GM19025 (cell line): ENCODE measurements at regions not wholly inside any gene's neighbourhood (a gene's known extent, or its start where the extent isn't known, plus 50 kb on each side); places are given as distances from the start of the nearest gene placed in this dataset.
A peak's percentile ranks its signal among the peaks of the same experiment; 100 is the strongest.

Experiments used
- ATAC-seq: cut with Tn5 transposase; IDR thresholded peaks from one replicate; pipeline ENCODE4 v1.9.1; 2021; ENCODE audit warnings: mild to moderate bottlenecking, low read depth, moderate library complexity; ENCODE audit not compliant: unreplicated experiment

DNA sequence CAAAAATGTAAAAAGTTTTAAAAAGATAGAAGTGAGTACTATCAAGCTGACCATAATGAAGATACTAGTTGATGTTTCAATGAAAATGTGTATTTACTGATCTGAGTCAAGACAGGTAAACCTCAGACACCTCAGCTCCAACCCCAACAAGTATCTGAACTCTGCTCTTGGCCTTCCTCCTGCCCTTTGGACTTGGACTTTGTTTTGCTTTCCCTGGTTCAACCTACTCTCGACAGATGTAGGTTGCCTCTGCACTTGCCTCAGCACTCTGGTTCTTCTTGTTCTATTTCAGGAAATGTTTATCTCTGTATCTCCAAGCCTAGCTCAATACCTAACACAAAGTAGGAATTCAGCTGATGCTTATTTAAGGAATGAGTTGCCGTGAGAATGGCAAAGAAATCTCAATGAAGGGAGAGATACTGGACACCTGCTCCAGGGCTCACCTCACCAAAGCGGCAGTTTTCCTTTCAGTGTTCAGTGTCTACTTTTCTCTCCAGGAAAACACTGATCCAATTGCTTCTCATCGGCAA is 248.8 kb upstream of the CTAGE1 start:
- ATAC-seq, result no peak

DNA sequence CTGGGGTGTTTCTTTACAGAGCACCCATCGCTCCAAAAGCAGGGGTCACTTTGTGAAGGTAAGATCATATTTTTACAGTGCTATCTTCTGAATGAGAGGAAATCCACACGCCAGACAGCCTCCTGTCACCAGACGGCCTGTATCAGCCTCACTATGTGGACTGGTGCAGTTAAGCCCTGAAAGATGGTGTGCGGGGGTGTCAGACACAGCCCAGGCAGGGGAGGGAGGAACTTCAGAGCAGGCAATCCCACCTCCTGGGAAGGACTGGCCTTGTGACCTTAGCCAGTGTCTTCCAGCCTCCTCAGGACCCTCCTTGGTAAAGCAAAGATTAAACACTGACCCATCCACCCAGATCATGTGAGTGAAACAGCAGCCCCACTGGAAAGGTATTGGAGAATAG is 249.4 kb upstream of the CTAGE1 start:
- no peak for ATAC-seq

DNA sequence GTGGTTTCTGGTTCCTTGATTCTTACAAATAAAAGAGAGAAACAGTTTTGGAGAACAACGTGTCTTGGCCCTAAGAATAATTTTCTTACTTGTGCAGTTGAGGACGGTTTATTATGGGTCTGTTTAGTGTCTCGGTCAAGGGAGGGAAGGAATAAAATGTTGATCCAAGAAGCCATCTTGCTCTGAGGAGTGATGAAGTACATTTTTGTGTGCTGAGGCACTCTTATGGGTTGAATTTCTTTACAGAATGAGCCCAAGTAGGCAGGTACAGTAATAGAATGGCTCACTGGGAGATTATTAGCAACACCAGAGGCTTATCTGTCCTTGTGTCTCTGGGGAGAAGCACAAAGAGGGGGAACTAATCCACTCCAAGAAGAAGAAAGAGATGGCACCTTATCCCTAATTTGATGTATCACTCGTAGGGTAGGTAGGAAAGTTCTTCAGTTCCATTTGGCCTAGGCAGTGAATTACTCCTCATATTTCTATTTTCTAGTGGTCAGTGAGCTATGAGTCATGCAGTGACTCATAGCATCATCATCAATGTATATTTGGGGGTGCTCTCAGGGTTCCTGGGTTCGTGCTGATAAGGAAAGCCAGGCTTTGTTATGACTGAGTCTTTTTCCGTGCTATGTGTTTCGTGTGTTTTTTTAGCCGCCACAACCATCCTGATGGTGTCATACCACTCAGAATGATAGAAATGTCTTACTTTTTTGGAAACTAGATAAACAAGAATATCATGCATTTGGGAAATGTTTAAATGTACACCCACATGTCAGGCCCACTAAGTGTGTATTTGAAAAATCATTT is 250.1 kb upstream of the CTAGE1 start:
- peak; percentile 52 for ATAC-seq

DNA sequence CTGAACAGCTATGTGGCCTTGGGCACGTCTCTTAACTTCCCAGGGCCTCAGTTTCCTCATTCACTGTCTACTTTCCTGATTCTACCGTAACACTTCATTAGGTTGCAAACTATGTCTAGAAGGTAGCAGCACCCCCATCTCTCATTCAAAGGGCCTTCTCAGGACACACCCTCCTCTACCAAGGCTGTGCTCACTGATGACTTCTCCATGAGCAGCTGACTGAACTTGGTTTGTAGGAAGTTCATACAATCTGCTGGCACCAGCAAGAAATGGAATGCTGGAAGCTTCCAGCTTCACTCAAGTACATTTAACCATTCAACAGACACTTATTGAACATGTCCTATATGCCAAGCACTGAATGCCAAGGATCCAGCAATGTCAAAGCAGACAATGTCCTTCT is 250.8 kb upstream of the CTAGE1 start:
- no peak for ATAC-seq

DNA sequence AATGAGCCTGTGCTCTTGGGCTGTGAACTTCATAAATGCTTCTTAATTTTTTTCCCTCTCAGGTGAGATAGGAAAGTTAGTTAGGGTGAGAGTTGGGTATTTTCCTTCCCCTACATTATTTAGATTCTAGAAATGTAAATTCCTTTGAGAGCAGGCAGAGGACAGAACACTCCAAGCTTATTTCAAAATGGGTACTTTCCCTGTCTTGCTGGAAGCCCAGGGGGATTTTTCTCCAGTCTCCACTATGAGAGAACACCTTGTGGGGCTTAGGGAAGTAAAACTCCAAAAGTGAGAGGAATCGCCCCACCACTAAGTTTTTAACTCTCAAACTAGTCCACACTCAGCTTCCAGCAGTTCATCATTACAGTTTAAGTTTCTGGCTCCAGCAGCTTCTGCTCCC is 253.2 kb upstream of the CTAGE1 start:
- peak; percentile 51 for ATAC-seq

DNA sequence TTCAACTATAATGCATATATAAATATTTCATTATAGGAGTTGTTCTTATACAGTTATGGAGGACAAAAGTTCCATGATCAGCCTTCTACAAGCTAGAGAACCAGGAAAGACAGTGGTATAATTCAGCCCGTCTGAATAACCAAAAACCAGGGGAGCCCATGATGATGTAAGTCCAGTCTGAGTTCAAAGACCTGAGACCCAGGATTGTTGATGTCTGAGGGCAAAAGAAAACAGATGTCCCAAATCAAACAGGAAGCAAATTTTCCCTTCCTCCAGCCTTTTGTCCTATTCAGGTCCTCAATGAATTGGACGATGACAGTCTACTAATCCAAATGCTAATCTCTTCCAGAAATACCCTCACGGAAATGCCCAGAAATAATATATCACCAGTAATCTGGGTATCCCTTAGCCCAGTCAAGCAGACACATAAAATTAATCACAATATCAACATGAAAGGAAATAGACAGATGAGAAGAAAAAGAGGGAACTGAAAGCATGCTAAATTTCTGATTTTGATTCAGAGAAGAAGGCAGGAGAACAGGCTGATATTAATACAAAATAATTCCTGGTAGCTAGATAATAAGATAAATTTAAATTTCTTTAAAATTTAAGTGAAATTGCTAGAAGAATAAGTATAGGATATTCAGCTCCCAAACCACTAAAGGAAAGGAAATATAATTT is 255.6 kb upstream of the CTAGE1 start:
- ATAC-seq, result no peak

DNA sequence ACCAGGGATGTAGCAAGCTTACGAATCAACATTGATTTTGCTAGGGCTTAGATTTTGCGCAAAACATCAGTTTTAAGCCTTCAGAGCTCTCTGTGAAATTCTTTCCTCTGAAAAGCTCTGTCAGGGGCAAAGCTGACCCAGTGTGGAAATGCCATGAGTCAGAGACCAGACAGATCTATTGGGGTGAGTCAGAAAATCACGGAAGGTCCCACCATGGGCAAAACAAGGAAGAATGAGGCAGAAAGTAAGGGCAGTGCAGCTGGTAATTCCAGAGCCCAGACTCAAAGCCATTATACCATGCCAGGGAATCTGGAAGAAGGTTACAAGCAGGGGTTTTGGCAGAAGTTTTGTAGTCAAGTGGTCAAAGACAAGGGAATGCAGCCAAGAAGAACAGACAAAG is 256.6 kb upstream of the CTAGE1 start:
- no peak for ATAC-seq

DNA sequence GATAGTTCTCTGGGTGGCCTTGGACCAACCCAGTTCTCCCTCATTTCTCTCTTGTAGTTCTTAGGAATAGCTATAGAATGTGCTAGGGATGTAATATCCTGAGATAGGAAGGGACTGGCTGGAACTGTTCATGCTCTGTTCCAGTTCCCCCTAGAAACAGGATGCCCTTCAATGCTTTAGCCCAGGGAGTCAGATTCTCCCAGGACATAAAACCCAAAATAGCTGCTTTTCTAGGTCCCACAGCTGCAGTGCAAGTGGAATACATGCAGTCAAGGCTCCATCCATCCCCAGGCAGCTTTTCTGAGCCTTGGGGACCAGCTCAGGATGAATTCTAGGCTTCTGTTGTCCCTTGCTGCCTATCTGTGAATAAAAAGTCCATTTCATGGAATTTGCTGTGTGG is 257.3 kb upstream of the CTAGE1 start:
- no peak for ATAC-seq

DNA sequence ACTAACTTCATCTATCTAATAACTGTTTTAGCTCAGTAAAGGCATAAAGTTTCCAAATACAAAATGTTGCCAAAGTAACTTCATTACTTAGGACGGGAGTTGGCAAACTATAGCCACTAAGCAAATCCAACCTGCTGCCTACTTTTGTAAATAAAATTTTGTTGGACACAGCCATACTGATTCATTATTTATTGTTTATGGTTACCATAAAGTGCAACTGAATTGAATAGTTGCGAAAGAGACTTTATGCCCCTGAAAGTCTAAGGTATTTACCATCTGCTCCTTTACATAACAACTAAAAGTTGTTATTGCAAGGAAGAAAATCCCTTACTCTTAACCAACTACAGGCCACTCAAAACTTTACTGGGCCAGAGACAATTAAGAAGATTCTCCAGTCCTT is 256.7 kb upstream of the RBBP8 start:
- no peak for ATAC-seq

DNA sequence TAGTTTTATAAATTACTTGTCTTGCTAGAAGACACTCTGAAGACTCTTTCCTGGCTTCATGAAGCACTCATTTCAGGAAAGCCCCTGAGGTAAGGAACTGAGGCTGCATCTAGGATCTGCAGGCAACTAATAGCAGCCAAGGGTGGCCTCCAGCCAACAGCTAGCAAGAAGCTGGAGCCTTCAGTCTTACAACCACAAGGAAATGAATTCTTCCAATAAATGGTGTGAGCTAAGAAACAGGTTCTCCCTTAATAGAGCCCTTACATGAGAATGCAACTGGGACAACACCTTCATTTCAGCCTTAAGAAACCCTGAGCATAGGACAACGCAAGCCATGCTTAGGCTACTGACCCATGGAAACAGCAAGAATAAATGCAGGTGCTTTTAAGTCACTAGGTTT is 254.6 kb upstream of the RBBP8 start:
- ATAC-seq, result no peak

DNA sequence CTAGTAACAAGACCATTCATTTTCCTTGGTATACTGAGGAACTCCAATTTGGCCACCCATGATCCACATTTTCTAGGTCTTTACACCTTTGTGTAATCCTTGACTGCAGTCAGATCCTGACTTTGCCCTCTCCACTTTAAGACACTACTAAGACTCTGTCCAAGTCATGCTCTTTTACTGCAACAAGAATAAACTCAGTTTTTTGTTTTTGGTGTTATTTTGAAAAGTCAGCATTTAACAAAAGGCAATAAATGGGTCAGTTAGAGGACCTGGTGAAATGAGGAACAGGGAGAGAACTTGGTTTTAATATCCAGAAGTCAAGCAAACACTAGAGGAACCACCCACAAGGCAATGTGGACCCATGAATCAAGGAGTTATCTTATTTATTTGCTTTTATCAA is 252.2 kb upstream of the RBBP8 start:
- ATAC-seq, result no peak

DNA sequence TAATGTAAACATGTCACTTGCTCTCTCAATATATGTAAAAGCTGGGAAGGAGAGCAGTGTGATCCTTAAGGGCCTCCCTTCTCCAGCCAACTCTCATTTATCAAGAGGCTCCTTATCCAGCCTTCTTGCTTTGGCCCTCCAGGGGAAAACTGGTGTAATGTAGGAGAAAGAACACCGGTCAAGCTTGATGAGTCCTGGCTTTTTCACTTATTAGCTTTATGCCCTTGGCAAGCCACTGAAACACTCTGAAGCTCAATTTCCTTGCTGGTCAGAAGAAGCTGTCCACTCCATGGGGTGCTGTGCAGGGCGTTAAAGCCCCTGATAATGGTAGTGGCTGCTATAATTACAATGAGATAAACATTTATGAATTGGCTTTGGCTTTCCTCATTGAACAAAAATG is 251.2 kb upstream of the RBBP8 start:
- no peak for ATAC-seq

DNA sequence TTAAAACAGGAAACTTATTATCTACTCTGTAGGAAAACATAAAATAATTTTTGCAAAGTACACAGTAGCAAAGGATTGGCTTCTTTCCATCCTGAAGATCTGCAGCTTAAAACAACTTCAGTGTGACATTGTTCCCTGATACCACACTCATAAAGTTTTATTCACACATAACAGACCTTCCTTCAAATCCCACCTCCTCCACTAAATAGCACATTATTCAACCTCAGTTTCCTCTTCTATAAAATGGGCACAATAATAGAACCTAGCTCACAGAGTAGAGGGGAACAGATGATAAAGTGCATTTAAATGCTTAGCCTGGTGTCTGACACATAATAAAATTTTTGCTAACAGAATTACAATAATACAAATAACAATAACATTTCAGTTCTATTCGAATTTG is 250.4 kb upstream of the RBBP8 start:
- no peak for ATAC-seq

DNA sequence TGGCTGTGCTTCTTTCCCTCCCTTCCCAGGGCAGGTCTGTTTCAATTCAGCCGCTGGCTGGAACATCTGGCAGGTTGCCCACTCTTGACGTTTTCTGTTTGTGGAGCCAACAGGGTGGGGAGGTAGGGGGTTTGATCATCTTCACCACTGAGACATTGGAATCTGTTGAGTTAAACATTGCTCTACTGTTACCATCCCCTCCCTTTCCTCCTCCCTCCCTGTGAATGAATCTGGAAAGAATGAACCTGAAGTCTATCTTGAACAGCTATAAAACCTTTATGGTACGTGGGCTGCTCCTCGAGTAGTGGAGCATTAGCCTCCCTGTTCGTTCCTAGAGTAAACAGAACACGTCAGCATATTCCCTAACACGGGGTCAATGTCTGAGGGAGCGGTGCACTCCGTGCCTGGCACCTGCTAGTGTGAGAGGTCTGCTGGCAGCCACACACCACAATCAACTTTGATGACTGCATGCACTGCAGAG is 249.9 kb upstream of the RBBP8 start:
- ATAC-seq, result no peak

DNA sequence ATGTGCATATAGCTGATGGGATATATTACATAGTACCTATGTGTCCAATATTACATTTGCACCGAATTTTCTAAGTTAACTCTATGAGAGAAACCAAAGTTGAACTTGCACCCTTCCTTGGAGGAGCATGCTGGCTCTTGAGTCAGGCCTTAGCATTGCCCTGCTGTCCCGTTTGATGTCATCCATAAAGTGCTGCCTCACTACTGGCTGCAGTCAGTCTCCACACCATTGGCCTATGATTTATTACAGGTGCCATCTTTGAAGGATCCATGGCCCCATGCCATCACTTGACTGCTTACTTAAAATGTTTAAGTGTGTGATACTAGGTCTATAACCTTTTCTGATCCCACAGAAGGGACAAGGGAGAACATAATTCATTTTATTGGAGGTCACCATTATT is 249.3 kb upstream of the RBBP8 start:
- ATAC-seq, result no peak

DNA sequence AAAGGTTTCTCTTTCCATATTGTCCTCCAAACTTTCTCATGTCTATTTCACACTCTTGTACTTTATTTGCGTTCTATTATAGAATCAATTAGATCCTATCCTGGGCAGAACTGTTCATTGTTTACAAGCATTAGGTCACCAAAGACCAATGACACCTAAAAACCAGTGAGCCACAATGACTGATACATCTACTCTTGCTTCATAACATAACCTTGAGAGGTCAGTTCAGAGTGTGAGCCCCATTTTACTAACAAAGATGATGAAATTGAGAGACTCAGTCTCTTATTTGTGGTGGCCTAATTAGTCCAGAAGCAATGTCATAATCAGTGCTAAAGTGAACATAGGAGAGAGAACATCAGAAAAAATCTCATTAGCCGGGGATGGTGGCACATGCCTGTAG is 248.9 kb upstream of the RBBP8 start:
- ATAC-seq, result no peak

DNA sequence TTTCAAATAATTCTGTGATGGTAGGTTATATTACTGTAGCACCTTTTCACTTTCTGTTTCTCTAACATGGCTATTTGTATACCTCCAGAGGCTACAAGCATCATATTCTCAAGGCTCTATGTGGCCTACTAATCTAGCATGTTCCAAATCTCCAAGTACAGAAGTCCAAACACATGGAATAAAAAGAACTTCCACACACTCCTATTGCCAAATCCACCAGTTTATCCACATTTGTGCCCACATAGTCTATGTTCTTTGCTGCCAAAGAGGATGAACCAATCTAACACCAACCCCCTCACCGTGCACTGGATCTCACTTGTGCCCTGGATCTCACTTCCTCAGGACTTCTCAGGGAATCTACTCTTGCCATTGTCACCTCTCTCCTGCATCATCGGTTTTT is 247.3 kb upstream of the RBBP8 start:
- ATAC-seq, result no peak

DNA sequence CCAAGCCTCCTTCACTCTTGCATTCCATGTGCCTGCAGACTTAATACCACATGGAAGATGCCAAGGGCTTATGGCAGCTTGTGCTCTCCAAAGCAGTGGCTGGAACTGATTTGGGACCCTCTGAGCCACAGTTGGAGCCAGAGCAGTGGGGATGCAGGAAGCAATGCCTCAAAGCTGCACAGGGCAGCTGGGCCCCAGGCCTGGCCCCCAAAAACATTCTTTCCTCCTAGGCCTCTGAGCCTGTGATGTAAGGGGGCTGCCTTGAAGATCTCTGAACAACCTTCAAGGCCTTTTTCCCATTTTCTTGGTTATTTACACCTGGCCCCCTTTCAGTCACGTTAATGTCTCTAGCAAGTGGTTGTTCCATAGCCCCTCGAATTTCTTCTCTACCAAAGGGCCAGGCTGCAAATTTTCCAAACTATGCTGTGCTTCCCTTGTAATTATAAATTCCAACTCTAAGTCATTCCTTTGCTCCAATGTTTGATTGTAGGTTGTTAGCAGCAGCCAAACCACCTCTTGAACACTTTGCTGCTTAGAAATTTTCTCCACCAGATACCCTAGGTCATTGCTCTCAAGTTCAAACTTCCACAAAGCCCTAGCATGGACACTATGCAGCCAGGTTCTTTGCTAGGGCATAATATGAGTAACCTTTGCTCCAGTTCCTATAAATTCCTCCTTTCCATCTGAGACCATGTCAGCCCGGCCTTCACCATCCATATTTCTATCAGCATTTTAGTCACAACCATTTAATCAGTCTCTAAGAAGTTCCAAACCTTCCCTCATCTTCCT is 245.0 kb upstream of the RBBP8 start:
- no peak for ATAC-seq

DNA sequence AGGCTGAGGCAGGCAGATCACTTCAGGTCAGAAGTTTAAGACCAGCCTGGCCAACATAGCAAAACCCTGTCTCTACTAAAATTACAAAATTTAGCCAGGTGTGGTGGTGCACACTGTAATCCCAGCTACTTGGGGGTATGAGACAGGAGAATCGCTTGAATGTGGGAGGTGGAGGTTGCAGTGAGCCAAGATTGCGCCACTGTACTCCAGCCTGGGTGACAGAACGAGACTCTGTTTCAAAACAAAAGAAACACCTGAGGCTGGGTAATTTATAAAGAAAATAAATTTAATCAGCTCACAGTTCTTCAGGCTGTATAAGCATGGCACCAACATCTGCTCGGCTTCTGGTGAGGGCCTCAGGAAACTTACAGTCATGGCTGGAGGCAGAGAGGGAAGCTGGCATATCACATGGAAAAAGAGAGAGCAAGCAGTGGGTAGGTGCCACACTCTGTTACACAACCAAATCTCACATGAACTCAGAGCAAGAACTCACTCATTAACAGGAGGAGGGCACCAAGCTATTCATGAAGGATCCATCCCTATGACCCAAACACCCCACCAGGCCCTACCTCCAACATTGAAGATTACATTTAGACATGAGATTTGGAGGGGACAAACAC is 244.1 kb upstream of the RBBP8 start:
- no peak for ATAC-seq

DNA sequence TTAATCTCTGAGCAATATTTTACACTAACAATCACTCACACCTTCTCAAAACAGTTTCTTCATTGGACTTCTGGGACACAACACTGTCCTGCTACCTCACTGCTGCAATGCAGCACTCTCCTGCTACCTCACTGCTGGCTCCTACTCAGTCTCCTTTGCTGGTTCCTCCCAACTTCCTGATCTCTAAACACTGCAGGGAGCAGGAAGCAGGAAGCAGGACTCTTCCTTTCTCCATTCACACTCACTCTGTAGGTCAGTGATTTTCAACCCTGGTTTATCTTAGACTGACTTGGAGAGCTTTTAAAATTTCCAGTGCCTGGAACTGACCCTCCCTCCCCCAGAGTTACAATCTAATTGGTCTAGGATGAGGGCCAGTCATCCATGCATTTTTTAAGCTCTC is 243.4 kb upstream of the RBBP8 start:
- ATAC-seq, result no peak

DNA sequence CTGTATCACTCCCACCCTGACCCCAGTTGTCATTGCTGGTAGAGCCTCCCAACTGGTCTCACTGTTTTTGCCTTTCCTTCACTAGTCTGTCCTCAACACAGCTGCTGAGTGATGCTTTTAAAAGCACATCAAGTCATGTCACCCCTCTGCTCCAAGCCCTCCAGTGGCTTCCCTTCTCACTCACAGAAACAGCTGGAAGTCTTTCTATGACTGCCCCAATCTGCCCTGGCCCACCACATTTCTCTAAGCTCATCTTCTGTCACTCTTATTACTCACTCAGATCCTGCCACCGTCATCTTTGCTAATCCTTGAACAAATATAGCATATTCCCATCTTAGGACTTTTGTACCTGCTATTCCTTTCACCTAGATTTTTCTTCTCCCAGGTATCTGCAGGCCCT is 242.6 kb upstream of the RBBP8 start:
- no peak for ATAC-seq
